ENCODE measurements at regions not wholly inside any gene's neighbourhood (a gene's known extent, or its start where the extent isn't known, plus 50 kb on each side); places are given as distances from the start of the nearest gene placed in this dataset.

DNA sequence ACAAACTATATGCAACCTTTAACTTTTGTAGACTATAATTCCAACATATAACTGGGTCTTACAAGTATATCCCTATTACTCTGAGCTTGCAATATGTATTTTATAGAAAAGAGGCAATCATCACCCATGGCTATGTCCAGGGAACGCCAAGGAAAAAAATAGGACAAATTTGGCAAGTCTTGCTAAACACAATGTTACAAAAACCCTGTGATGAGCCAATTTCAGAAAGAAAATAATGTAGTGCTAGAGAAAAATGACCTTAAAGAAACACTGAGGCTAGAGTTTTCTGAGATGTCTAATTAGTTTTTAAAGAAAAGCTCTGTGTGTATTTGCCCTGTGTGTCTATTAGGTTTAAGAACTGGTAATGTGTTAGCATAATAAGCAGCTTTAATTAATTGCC, 68.0 kb upstream of the FREM2 start:
- no peak for DNase-seq

DNA sequence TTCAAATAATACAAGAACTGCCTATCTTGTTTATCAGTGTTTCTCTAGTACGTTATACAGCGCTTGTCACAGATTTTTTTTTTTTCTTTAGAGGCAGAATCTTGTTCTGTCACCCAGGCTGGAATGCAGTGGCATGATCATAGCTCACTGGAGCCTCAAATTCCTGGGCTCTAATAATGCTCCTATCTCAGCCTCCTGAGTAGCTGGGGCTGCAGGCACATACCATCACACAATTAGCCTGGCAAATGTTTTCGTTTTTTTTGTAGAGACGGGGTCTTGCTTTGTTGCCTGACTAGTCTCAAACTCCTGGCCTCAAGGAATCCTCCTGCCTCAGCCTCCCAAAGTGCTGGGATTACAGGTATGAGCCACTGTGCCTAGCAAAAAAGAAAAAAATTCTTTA, 66.0 kb upstream of the FREM2 start:
- no peak for DNase-seq

DNA sequence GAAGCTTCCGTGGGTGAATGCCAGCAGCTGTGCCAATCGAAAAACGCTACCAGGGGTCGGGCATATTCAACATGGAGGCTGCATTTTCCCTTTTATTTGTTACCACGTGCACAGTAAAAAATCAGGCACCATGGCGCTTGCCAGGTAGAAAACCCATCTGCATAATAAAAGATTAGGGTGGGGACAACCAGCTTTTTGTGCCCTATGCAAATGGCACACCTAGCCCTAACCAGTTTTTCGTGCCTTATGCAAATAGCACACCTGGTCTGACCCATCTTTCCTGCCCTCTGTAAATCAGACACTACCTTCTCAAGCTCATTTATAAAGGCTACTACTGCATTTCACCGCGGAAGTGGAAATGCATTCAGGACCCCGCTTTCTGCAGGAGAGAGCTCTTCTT, 62.1 kb upstream of the FREM2 start:
- no peak for DNase-seq

DNA sequence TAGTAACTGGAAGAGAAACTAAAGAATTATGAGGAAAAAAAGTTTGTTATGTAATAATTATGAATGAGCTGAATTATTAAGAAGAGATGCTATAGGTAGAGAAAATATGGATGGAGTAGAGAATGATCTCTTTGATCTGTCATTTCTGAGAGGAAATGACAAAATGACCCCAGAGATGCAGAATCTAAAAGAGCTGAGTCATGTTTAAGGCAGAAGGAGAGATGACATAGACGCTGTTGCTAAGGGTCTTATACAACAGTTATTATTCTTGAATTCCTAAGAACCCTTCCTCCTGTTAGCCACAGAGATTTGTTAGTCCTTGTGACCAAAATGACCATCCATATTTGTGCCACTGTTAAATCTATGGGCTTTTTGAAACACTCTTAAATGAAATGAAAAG, 58.3 kb upstream of the FREM2 start:
- DNase-seq: no peak

DNA sequence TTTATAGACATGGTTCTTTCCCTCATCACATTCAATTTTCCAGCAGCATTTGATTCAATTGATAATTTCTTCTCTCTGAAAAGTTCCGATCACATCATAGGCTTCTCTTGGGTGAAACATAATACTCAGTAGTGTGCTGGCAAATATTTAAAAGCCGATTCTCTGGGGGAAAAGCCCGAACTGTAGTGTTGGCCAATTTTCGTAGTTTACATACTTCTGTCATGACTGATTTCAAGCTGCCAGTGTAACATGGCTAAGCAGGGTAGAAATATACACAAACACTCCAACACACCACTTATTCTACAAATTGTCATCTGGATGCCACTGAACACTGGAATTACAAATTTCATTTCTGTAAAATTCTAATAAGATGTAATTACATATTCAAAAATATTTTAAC, 56.1 kb upstream of the FREM2 start:
- no peak for DNase-seq

DNA sequence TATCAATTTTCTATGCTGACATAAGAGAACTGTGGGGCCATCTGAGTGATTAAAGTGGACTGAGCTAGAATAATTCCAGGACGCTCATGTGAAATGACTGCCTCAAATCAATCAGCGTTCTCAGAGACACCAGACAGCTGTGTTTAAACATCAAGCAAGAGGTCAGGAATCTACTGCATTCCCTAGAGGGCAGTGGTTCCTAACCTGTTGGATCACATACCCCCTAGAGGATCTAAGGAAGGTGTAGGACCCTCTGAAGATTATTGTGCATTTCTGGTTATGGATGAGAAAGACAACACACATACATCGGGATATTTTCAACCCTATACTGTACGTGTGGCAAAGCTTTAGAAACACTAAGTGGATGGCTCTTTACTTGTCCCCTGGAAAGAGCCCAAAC, 51.8 kb upstream of the FREM2 start:
- DNase-seq: no peak

DNA sequence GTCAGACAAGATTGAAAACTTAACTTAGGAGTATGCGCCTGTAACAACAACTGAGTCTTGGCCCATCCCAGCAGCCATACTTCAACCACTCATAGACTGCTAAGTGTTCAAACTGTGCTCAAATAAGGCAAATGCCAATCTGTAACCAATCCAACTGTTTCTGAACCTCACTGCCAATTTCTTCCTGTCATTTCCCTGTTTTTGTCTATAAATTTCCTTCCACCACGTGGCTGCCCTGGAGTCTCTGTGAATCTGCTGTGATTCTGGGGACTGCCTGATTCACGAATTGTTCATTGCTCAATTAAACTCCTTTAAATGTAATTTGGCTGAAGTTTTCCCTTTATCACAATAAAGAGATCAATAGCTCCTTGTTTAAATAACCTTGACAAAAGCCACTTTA, 50.8 kb upstream of the FREM2 start:
- DNase-seq: no peak

DNA sequence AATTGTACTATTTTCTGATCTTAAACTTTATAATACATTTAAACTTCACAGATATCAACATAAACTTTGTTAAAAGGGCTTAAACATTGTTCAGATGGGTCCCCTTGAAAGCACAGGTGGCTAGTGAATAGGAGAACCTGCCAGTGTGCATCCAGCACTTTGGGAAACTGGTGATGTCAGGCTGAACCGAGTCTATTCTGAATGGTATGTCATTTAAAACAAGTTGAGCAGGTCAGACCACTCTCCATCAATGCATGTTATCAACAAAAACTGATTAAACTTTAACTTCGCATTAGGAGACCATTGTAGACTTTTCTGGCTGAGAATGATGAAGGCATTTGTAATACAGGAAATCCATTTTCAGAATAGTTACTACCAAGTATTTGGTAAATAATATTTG, 50.1 kb upstream of the FREM2 start:
- no peak for DNase-seq

All from T-helper 1 cell (primary cell).